ENCODE measurements at regions not wholly inside any gene's neighbourhood (a gene's known extent, or its start where the extent isn't known, plus 50 kb on each side); places are given as distances from the start of the nearest gene placed in this dataset.

- Histone ChIP-seq H3K36me3 (ENCODE audit: insufficient read depth, low read length) (no peaks in the 10 kb centered on the region), H4K20me1 (ENCODE audit: insufficient read depth, low read length) (no peaks in the 10 kb centered on the region), H3K27ac (ENCODE audit: low read depth, low read length, poor library complexity, severe bottlenecking) (no peak overlapping the region), H3K4me1 (ENCODE audit: insufficient read depth, low read length, poor library complexity, severe bottlenecking) (no peaks in the 10 kb centered on the region), H3K4me3 (ENCODE audit: low read depth, low read length, poor library complexity, severe bottlenecking) (no peak overlapping the region), H3K79me2 (ENCODE audit: insufficient read depth, low read depth, low read length) (no peaks in the 10 kb centered on the region), H3K9me2 (ENCODE audit: insufficient read depth, low read length) (no peaks in the 10 kb centered on the region), H2AFZ (ENCODE audit: low read length) (no peak overlapping the region), H3K9me3 (ENCODE audit: low read length) (no peaks in the 10 kb centered on the region), H3K4me2 (ENCODE audit: low read length) (no peak overlapping the region)
- TF ChIP-seq EZH2phosphoT487 (IDR thresholded peaks at IDR 0.05; ENCODE audit: borderline replicate concordance, low read depth, low read length) = no peak
- TF ChIP-seq, protein P1, sequence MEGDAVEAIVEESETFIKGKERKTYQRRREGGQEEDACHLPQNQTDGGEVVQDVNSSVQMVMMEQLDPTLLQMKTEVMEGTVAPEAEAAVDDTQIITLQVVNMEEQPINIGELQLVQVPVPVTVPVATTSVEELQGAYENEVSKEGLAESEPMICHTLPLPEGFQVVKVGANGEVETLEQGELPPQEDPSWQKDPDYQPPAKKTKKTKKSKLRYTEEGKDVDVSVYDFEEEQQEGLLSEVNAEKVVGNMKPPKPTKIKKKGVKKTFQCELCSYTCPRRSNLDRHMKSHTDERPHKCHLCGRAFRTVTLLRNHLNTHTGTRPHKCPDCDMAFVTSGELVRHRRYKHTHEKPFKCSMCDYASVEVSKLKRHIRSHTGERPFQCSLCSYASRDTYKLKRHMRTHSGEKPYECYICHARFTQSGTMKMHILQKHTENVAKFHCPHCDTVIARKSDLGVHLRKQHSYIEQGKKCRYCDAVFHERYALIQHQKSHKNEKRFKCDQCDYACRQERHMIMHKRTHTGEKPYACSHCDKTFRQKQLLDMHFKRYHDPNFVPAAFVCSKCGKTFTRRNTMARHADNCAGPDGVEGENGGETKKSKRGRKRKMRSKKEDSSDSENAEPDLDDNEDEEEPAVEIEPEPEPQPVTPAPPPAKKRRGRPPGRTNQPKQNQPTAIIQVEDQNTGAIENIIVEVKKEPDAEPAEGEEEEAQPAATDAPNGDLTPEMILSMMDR (conservative IDR thresholded peaks at IDR 0.05; ENCODE audit: low read length) = no peak
- no peak for DNase-seq (ENCODE audit: low spot score)
- intact Hi-C loops (cut with micrococcal nuclease; ENCODE audit: unreplicated experiment) = no loop called here
- CTCF ChIA-PET (ENCODE audit: unreplicated experiment) = no interaction called here
- no TSS peak for BruUV-seq (replicated peaks)
- POLR2A ChIA-PET = no interaction called here
Observed at GRCh38 chr6:86142326-86142725, 499.6 kb upstream of the SYNCRIP start.

DNA sequence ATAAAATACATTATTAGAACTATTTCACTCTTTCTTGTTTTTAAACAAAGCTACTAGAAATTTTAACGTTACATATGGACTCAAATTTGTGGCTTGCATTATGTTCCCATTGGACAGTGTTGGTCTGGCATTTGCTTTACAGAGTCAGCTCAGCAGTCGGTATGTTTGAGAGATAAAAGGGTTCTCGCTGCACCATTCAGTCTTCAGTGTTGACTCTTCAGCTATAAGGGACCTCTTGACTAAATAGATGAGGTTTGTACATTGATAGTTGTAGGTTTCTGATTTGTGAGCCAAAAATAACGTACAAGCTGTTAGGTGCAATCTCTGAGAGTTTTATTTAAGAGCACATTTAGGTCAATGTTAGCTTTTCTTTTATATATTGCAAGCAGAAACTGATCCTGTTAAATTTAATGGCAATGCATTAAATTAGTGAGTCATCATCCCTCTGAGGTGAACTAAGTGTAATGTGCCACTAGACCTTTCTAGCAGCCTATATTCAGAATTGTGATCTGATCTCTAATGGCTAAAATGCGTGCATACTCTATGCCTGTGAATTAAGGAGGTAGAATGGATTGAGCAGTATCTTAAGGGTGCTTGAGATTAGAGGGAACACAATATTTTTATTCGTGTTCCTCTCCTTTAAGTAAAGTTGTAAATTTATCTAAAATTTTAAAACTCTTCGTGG is 485.6 kb upstream of the SYNCRIP start:
- Histone ChIP-seq H3K9me3 (ENCODE audit: low read length) (peaks cover 4% of the 10 kb centered on the region; the same call in 1 of the 2 replicates), H3K4me3 (ENCODE audit: low read depth, low read length, poor library complexity, severe bottlenecking) (no peak overlapping the region), H2AFZ (ENCODE audit: low read length) (no peak overlapping the region), H3K4me1 (ENCODE audit: insufficient read depth, low read length, poor library complexity, severe bottlenecking) (no peaks in the 10 kb centered on the region), H3K9me2 (ENCODE audit: insufficient read depth, low read length) (no peaks in the 10 kb centered on the region; the same call in 1 of the 2 replicates), H3K79me2 (ENCODE audit: insufficient read depth, low read depth, low read length) (no peaks in the 10 kb centered on the region), H4K20me1 (ENCODE audit: insufficient read depth, low read length) (no peaks in the 10 kb centered on the region), H3K27ac (ENCODE audit: low read depth, low read length, poor library complexity, severe bottlenecking) (no peak overlapping the region), H3K4me2 (ENCODE audit: low read length) (no peak overlapping the region), H3K36me3 (ENCODE audit: insufficient read depth, low read length) (no peaks in the 10 kb centered on the region)
- no peak for TF ChIP-seq EZH2phosphoT487 (IDR thresholded peaks at IDR 0.05; ENCODE audit: borderline replicate concordance, low read depth, low read length)
- TF ChIP-seq, protein P1 (conservative IDR thresholded peaks at IDR 0.05; ENCODE audit: low read length) = no peak
- DNase-seq (ENCODE audit: low spot score) = no peak
- intact Hi-C loops (cut with micrococcal nuclease; ENCODE audit: unreplicated experiment) = no loop called here
- ChIA-PET POLR2A (interaction anchor here (0.9 kb wide), 1 partner anchor 126 kb away, joined by 3 read pairs; no protein-coding TSS in a partner anchor), CTCF (ENCODE audit: unreplicated experiment) (no interaction called here)
- no TSS peak for BruUV-seq (replicated peaks)

DNA sequence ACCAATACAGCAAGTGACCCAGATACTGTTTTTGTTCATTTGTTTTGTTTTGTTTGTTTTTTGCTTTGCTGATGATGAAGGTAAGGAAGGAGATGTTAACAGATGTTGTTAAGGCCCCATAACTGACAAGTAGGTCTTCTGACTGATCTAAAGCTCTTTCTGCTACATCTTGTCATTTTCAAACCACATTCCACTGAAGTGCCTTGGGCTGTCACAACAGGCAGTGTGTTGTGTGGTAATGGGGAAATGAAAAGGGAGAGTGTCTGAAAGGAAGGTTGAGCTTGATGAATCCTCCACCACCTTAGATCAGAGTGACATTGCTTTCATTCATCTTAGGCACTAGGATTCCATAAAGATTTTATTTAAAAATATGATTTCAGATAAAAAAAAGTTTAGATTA is 479.4 kb upstream of the SYNCRIP start:
- H2AFZ ChIP-seq (ENCODE audit: low read length) = no peak overlapping the region
- H3K79me2 ChIP-seq (ENCODE audit: insufficient read depth, low read depth, low read length) = no peaks in the 10 kb centered on the region
- no peak for DNase-seq (ENCODE audit: low spot score)
- intact Hi-C loops (cut with micrococcal nuclease; ENCODE audit: unreplicated experiment) = no loop called here
- no peaks in the 10 kb centered on the region for H3K36me3 ChIP-seq (ENCODE audit: insufficient read depth, low read length)
- BruUV-seq (replicated peaks) = no TSS peak
- TF ChIP-seq, protein P1 (conservative IDR thresholded peaks at IDR 0.05; ENCODE audit: low read length) = no peak
- TF ChIP-seq EZH2phosphoT487 (IDR thresholded peaks at IDR 0.05; ENCODE audit: borderline replicate concordance, low read depth, low read length) = no peak
- ChIA-PET CTCF (ENCODE audit: unreplicated experiment) (no interaction called here), POLR2A (no interaction called here)
- H3K4me3 ChIP-seq (ENCODE audit: low read depth, low read length, poor library complexity, severe bottlenecking) = no peak overlapping the region
- H3K4me2 ChIP-seq (ENCODE audit: low read length) = no peak overlapping the region
- H3K9me3 ChIP-seq (ENCODE audit: low read length) = no peaks in the 10 kb centered on the region
- H3K4me1 ChIP-seq (ENCODE audit: insufficient read depth, low read length, poor library complexity, severe bottlenecking) = no peaks in the 10 kb centered on the region
- H3K9me2 ChIP-seq (ENCODE audit: insufficient read depth, low read length) = no peaks in the 10 kb centered on the region
- no peak overlapping the region for H3K27ac ChIP-seq (ENCODE audit: low read depth, low read length, poor library complexity, severe bottlenecking)
- no peaks in the 10 kb centered on the region for H4K20me1 ChIP-seq (ENCODE audit: insufficient read depth, low read length)

All from OCI-LY7 (cell line).